Hepatocyte (in vitro differentiated cells): ENCODE measurements at regions not wholly inside any gene's neighbourhood (a gene's known extent, or its start where the extent isn't known, plus 50 kb on each side); places are given as distances from the start of the nearest gene placed in this dataset.

Experiments
- DNase-seq: peaks from one replicate; pipeline ENCODE4 v3.0.0-alpha.2; 2016; ENCODE audit warnings: low spot score
- H2AFZ ChIP-seq: fragments of 200-600 bp; sonication (generic); 2 replicates; pipeline ENCODE4 v1.6.0; 2016; ENCODE audit warnings: antibody characterized with exemption, mild to moderate bottlenecking
- H3K27ac ChIP-seq: fragments of 200-600 bp; sonication (generic); 2 replicates; pipeline ENCODE4 v1.5.1; 2016; ENCODE audit warnings: mild to moderate bottlenecking
- H3K27me3 ChIP-seq: fragments of 200-600 bp; sonication (generic); 2 replicates; pipeline ENCODE4 v1.6.1; 2016
- H3K36me3 ChIP-seq: fragments of 200-600 bp; sonication (generic); replicated peaks from 2 replicates; pipeline ENCODE4 v1.5.1; 2016; ENCODE audit warnings: low read depth; ENCODE audit not compliant: insufficient read depth
- H3K4me1 ChIP-seq: fragments of 200-600 bp; sonication (generic); 2 replicates; pipeline ENCODE4 v1.5.1; 2016; ENCODE audit warnings: mild to moderate bottlenecking, moderate library complexity; ENCODE audit not compliant: insufficient read depth
- H3K4me2 ChIP-seq: fragments of 200-600 bp; sonication (generic); 2 replicates; pipeline ENCODE4 v1.6.0; 2016
- H3K4me3 ChIP-seq: fragments of 200-600 bp; sonication (generic); 2 replicates; pipeline ENCODE4 v1.5.1; 2016; ENCODE audit warnings: mild to moderate bottlenecking
- H3K79me2 ChIP-seq: fragments of 200-600 bp; sonication (generic); 2 replicates; pipeline ENCODE4 v1.6.0; 2017; ENCODE audit warnings: mild to moderate bottlenecking
- H3K9me2 ChIP-seq: fragments of 200-600 bp; sonication (generic); replicated peaks from 2 replicates; pipeline ENCODE4 v1.6.0; 2017; ENCODE audit warnings: mild to moderate bottlenecking; ENCODE audit not compliant: insufficient read depth
- H3K9me3 ChIP-seq: fragments of 200-600 bp; sonication (generic); 2 replicates; pipeline ENCODE4 v1.5.1; 2016; ENCODE audit warnings: low read depth, mild to moderate bottlenecking
- H4K20me1 ChIP-seq: fragments of 200-600 bp; sonication (generic); 2 replicates; pipeline ENCODE4 v1.6.0; 2016; ENCODE audit warnings: mild to moderate bottlenecking; ENCODE audit not compliant: insufficient read depth, poor library complexity, severe bottlenecking
- EZH2 ChIP-seq: fragments of 200-600 bp; sonication (generic); IDR thresholded peaks from 2 replicates; pipeline ENCODE4 v1.6.1; 2016; ENCODE audit warnings: antibody characterized with exemption, mild to moderate bottlenecking, borderline replicate concordance
- EZH2phosphoT487 ChIP-seq: fragments of 200-600 bp; sonication (generic); IDR thresholded peaks from one replicate; pipeline ENCODE4 v1.6.1; 2018; ENCODE audit warnings: antibody characterized with exemption, mild to moderate bottlenecking, low read depth, moderate library complexity; ENCODE audit not compliant: unreplicated experiment, severe bottlenecking
- WGBS: methylation state at CpG from one replicate; pipeline ENCODE4 v1.1.6; 2016; ENCODE audit warnings: low lambda C conversion rate; ENCODE audit errors: missing lambda C conversion rate; 5-methylcytosine and 5-hydroxymethylcytosine counted together
- TF ChIP-seq, protein P1 (sequence below): fragments of 200-600 bp; sonication (generic); IDR thresholded peaks from 2 replicates; pipeline ENCODE4 v1.5.1; 2016; ENCODE audit warnings: antibody characterized with exemption, mild to moderate bottlenecking; ENCODE audit not compliant: poor library complexity

DNA sequence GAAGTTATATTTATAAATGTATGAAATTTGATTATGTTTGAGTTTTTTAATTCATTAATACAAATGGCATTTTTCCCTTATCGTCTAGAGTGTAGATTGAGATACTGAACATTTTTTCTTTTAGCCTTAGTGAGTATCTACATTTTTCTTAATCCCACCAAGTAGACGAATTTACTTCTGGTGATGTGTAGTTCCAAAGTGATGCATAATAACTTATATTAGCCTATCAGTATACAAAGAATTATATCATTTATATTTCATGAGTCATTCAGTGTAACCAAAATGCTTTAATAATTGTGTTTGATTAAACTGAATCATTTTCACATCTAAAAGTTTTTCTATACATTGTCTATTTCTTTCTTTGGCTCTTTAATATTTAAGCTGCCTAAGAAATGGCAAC is 745.6 kb upstream of the LUZP2 start:
- no peak overlapping the region for H2AFZ ChIP-seq
- no peak overlapping the region for H3K4me2 ChIP-seq
- H3K4me1 ChIP-seq = no peaks in the 10 kb centered on the region
- H3K9me2 ChIP-seq = no peaks in the 10 kb centered on the region
- no peak overlapping the region for H3K27ac ChIP-seq
- no peaks in the 10 kb centered on the region for H3K27me3 ChIP-seq
- H4K20me1 ChIP-seq = no peaks in the 10 kb centered on the region
- TF ChIP-seq, protein P1, sequence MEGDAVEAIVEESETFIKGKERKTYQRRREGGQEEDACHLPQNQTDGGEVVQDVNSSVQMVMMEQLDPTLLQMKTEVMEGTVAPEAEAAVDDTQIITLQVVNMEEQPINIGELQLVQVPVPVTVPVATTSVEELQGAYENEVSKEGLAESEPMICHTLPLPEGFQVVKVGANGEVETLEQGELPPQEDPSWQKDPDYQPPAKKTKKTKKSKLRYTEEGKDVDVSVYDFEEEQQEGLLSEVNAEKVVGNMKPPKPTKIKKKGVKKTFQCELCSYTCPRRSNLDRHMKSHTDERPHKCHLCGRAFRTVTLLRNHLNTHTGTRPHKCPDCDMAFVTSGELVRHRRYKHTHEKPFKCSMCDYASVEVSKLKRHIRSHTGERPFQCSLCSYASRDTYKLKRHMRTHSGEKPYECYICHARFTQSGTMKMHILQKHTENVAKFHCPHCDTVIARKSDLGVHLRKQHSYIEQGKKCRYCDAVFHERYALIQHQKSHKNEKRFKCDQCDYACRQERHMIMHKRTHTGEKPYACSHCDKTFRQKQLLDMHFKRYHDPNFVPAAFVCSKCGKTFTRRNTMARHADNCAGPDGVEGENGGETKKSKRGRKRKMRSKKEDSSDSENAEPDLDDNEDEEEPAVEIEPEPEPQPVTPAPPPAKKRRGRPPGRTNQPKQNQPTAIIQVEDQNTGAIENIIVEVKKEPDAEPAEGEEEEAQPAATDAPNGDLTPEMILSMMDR = no peak
- TF ChIP-seq EZH2phosphoT487 = no peak
- no peak for TF ChIP-seq EZH2
- no peaks in the 10 kb centered on the region for H3K36me3 ChIP-seq
- H3K79me2 ChIP-seq = no peaks in the 10 kb centered on the region
- DNase-seq = no peak
- no peak overlapping the region for H3K4me3 ChIP-seq
- WGBS = 92% methylated on average over 2 of the region's 2 CpGs
- H3K9me3 ChIP-seq = no peaks in the 10 kb centered on the region

DNA sequence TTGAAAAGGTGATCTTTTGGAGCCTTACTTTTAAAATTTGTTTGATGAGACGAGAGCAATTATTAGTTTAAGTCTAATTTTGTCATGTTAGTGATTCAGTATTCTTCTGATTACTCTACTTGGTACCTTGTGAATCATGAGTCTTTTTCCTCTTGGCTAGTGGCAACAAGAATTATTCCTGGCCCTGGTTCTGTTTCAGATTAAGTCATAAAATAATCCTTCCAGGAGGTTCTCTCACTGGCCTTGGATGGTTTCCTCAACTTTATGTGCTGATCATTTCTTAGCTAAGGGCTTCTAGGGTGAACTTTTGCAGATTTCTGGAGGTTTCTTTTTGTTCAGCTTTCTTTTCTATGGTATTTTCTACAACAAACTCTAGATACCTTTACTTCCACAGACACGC is 741.8 kb upstream of the LUZP2 start:
- Histone ChIP-seq H3K79me2 (no peaks in the 10 kb centered on the region), H3K27ac (no peak overlapping the region), H3K36me3 (no peaks in the 10 kb centered on the region), H3K4me2 (no peak overlapping the region), H2AFZ (no peak overlapping the region), H3K27me3 (no peaks in the 10 kb centered on the region), H3K9me2 (no peaks in the 10 kb centered on the region), H3K9me3 (no peaks in the 10 kb centered on the region), H4K20me1 (no peaks in the 10 kb centered on the region), H3K4me1 (no peaks in the 10 kb centered on the region), H3K4me3 (no peak overlapping the region)
- TF ChIP-seq EZH2phosphoT487 = no peak
- TF ChIP-seq, protein P1 = no peak
- TF ChIP-seq EZH2 = no peak
- no peak for DNase-seq
- WGBS = 97% methylated on average over 2 of the region's 2 CpGs

- Histone ChIP-seq H3K27me3 (no peaks in the 10 kb centered on the region), H2AFZ (no peak overlapping the region), H3K4me1 (no peaks in the 10 kb centered on the region), H3K9me2 (no peaks in the 10 kb centered on the region), H3K9me3 (no peaks in the 10 kb centered on the region), H3K79me2 (no peaks in the 10 kb centered on the region), H3K4me3 (no peak overlapping the region), H3K4me2 (no peak overlapping the region), H3K36me3 (no peaks in the 10 kb centered on the region), H4K20me1 (no peaks in the 10 kb centered on the region), H3K27ac (no peak overlapping the region)
- TF ChIP-seq EZH2 = no peak
- TF ChIP-seq, protein P1 = no peak
- no peak for TF ChIP-seq EZH2phosphoT487
- no peak for DNase-seq
- 84% methylated on average over 2 of the region's 2 CpGs for WGBS
These were observed 741.1 kb upstream of the LUZP2 start for GRCh38 chr11:23755769-23756168.

- H3K9me2 ChIP-seq = no peaks in the 10 kb centered on the region
- no peak overlapping the region for H3K4me3 ChIP-seq
- no peak overlapping the region for H3K27ac ChIP-seq
- H3K27me3 ChIP-seq = no peaks in the 10 kb centered on the region
- H3K79me2 ChIP-seq = no peaks in the 10 kb centered on the region
- H4K20me1 ChIP-seq = no peaks in the 10 kb centered on the region
- 71% methylated on average over 2 of the region's 2 CpGs for whole genome bisulfite sequencing
- H3K36me3 ChIP-seq = no peaks in the 10 kb centered on the region
- H3K4me1 ChIP-seq = no peaks in the 10 kb centered on the region
- TF ChIP-seq, protein P1 = no peak
- TF ChIP-seq EZH2 (no peak), EZH2phosphoT487 (no peak)
- H3K4me2 ChIP-seq = no peak overlapping the region
- DNase-seq = no peak
- no peaks in the 10 kb centered on the region for H3K9me3 ChIP-seq
- no peak overlapping the region for H2AFZ ChIP-seq
These were observed 737.4 kb upstream of the LUZP2 start for GRCh38 chr11:23759489-23759888.
